ENCODE measurements at regions not wholly inside any gene's neighbourhood (a gene's known extent, or its start where the extent isn't known, plus 50 kb on each side); places are given as distances from the start of the nearest gene placed in this dataset.

DNA sequence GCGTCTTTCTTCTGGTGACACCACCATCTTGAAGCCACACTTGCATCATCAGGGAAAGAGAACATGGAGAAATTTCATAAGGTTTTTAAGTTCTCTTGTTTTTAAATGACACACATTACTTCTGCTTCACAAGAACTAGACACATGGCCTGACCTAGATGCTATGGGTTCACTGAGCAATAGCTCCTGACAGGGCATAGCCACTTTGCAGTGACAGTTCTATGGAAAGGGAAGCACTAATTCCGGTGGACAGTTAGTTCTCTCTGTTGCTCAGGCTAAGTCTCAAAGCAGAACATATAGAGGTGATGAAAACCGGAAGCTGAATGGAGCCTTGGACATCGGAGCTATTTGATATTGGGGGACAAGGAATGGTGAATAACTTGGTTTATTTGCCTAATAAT lies 940.1 kb upstream of the WWC1 start:
- no peak for TF ChIP-seq EZH2 (IDR thresholded peaks at IDR 0.05; ENCODE audit: insufficient read depth, poor library complexity, severe bottlenecking)
- TF ChIP-seq EZH2phosphoT487 (IDR thresholded peaks at IDR 0.05; ENCODE audit: insufficient read depth, low read depth), result no peak
